ENCODE measurements at regions not wholly inside any gene's neighbourhood (a gene's known extent, or its start where the extent isn't known, plus 50 kb on each side); places are given as distances from the start of the nearest gene placed in this dataset.

- no peaks in the 10 kb centered on the region for H3K9me3 ChIP-seq
- no peaks in the 10 kb centered on the region for H3K27me3 ChIP-seq
- DNase-seq = no peak
- no peaks in the 10 kb centered on the region for H3K4me1 ChIP-seq
- TF ChIP-seq CTCF (IDR thresholded peaks at IDR 0.05; ENCODE audit: low read depth, low read length) = no peak
- no peak overlapping the region for H3K4me3 ChIP-seq (ENCODE audit: low read depth, low read length)
- H3K36me3 ChIP-seq = no peaks in the 10 kb centered on the region
Measured at GRCh38 chr1:230544758-230545157, 97.5 kb upstream of the COG2 start.

- no peak for DNase-seq
- H3K4me3 ChIP-seq (ENCODE audit: low read depth, low read length) = no peak overlapping the region
- no peaks in the 10 kb centered on the region for H3K9me3 ChIP-seq
- no peaks in the 10 kb centered on the region for H3K36me3 ChIP-seq
- no peak for TF ChIP-seq CTCF (IDR thresholded peaks at IDR 0.05; ENCODE audit: low read depth, low read length)
- no peaks in the 10 kb centered on the region for H3K27me3 ChIP-seq
- H3K4me1 ChIP-seq = no peaks in the 10 kb centered on the region
Measured at GRCh38 chr1:230543085-230543484, 99.2 kb upstream of the COG2 start.

GRCh38 chr1:230542681-230543080 is 99.6 kb upstream of the COG2 start:
- Histone ChIP-seq H3K27me3 (no peaks in the 10 kb centered on the region), H3K36me3 (no peaks in the 10 kb centered on the region), H3K9me3 (no peaks in the 10 kb centered on the region), H3K4me1 (no peaks in the 10 kb centered on the region), H3K4me3 (ENCODE audit: low read depth, low read length) (no peak overlapping the region)
- no peak for DNase-seq
- TF ChIP-seq CTCF (IDR thresholded peaks at IDR 0.05; ENCODE audit: low read depth, low read length) = no peak

- TF ChIP-seq CTCF (IDR thresholded peaks at IDR 0.05; ENCODE audit: low read depth, low read length) = no peak
- no peaks in the 10 kb centered on the region for H3K36me3 ChIP-seq
Measured at GRCh38 chr1:230542054-230542453, 100.2 kb upstream of the COG2 start.

GRCh38 chr1:230541306-230541705 is 101.0 kb upstream of the COG2 start:
- no peaks in the 10 kb centered on the region for H3K4me1 ChIP-seq
- no peak overlapping the region for H3K4me3 ChIP-seq (ENCODE audit: low read depth, low read length)
- DNase-seq = no peak
- no peaks in the 10 kb centered on the region for H3K9me3 ChIP-seq
- no peak for TF ChIP-seq CTCF (IDR thresholded peaks at IDR 0.05; ENCODE audit: low read depth, low read length)
- no peaks in the 10 kb centered on the region for H3K36me3 ChIP-seq
- no peaks in the 10 kb centered on the region for H3K27me3 ChIP-seq

More at GRCh38 chr1:230542054-230542453, 100.2 kb upstream of the COG2 start:
- no peaks in the 10 kb centered on the region for H3K4me1 ChIP-seq
- no peak for DNase-seq
- no peak overlapping the region for H3K4me3 ChIP-seq (ENCODE audit: low read depth, low read length)
- no peaks in the 10 kb centered on the region for H3K9me3 ChIP-seq
- H3K27me3 ChIP-seq = no peaks in the 10 kb centered on the region

GRCh38 chr1:230540421-230541155 is 101.7 kb upstream of the COG2 start:
- no peaks in the 10 kb centered on the region for H3K4me1 ChIP-seq
- no peaks in the 10 kb centered on the region for H3K36me3 ChIP-seq
- H3K9me3 ChIP-seq = no peaks in the 10 kb centered on the region
- no peak for DNase-seq
- no peak overlapping the region for H3K4me3 ChIP-seq (ENCODE audit: low read depth, low read length)
- H3K27me3 ChIP-seq = no peaks in the 10 kb centered on the region
- no peak for TF ChIP-seq CTCF (IDR thresholded peaks at IDR 0.05; ENCODE audit: low read depth, low read length)
